Activated naive CD8-positive, alpha-beta T cell treated with anti-CD3 and anti-CD28 coated beads, Interleukin-2, amount 10 ng/mL, durations not matched to agents 7 days and 5 days (primary cell): ENCODE measurements at regions not wholly inside any gene's neighbourhood (a gene's known extent, or its start where the extent isn't known, plus 50 kb on each side); places are given as distances from the start of the nearest gene placed in this dataset.
"Not testable (repeated sequence)": the region's sequence is repeated elsewhere in the genome, so short reads cannot be mapped to it uniquely, and the experiment has no call there.

Experiments used
- ATAC-seq: fragments of 150-1000 bp; cut with Tn5 transposase; one replicate; pipeline ENCODE4 v1.10.0; 2021; ENCODE audit warnings: low read depth, moderate library complexity
- POLR2A ChIA-PET: fragments of 350-600 bp; sonication (Branson Sonifier 250); formaldehyde crosslinking; loops from one replicate; lab custom pipeline; 2021; ENCODE audit warnings: antibody characterized with exemption; lab: Charles Lee
- DNase-seq: peaks from one replicate; pipeline ENCODE4 v3.0.0; 2021
- H3K27ac Mint-ChIP-seq: one replicate; pipeline ENCODE4 v1.8.0; 2022; ENCODE audit warnings: mild to moderate bottlenecking, mixed read lengths
- H3K27me3 Mint-ChIP-seq: one replicate; pipeline ENCODE4 v1.8.0; 2022; ENCODE audit warnings: mild to moderate bottlenecking, moderate library complexity, mixed read lengths
- H3K36me3 Mint-ChIP-seq: one replicate; pipeline ENCODE4 v1.8.0; 2021; ENCODE audit warnings: mild to moderate bottlenecking, mixed read lengths
- H3K4me1 Mint-ChIP-seq: one replicate; pipeline ENCODE4 v1.8.0; 2021; ENCODE audit warnings: mixed read lengths
- H3K4me3 Mint-ChIP-seq: one replicate; pipeline ENCODE4 v1.8.0; 2022; ENCODE audit warnings: mild to moderate bottlenecking, moderate library complexity, mixed read lengths
- H3K9me3 Mint-ChIP-seq: one replicate; pipeline ENCODE4 v1.8.0; 2021; ENCODE audit warnings: mixed read lengths

GRCh38 chr14:42532194-42532593 lies 925.5 kb downstream of the LRFN5 start:
- H3K27me3 Mint-ChIP-seq = no peaks in the 10 kb centered on the region
- POLR2A ChIA-PET = no interaction called here
- no peak overlapping the region for H3K4me3 Mint-ChIP-seq
- no peak for ATAC-seq
- H3K9me3 Mint-ChIP-seq = no peaks in the 10 kb centered on the region
- no peak for DNase-seq
- no peaks in the 10 kb centered on the region for H3K36me3 Mint-ChIP-seq
- H3K27ac Mint-ChIP-seq = no peak overlapping the region
- no peaks in the 10 kb centered on the region for H3K4me1 Mint-ChIP-seq

- H3K4me3 Mint-ChIP-seq = no peak overlapping the region
- no peak for ATAC-seq
- H3K36me3 Mint-ChIP-seq = no peaks in the 10 kb centered on the region
- no peaks in the 10 kb centered on the region for H3K27me3 Mint-ChIP-seq
- no peaks in the 10 kb centered on the region for H3K9me3 Mint-ChIP-seq
- H3K27ac Mint-ChIP-seq = no peak overlapping the region
- no peaks in the 10 kb centered on the region for H3K4me1 Mint-ChIP-seq
- POLR2A ChIA-PET = no interaction called here
- DNase-seq = no peak
Measured at GRCh38 chr14:42527141-42527540, 920.5 kb downstream of the LRFN5 start.

GRCh38 chr14:42523666-42524065 lies 917.0 kb downstream of the LRFN5 start:
- no peak overlapping the region for H3K4me3 Mint-ChIP-seq
- H3K36me3 Mint-ChIP-seq = no peaks in the 10 kb centered on the region
- DNase-seq = no peak
- no peaks in the 10 kb centered on the region for H3K9me3 Mint-ChIP-seq
- H3K27me3 Mint-ChIP-seq = no peaks in the 10 kb centered on the region
- no peak for ATAC-seq
- H3K4me1 Mint-ChIP-seq = no peaks in the 10 kb centered on the region
- POLR2A ChIA-PET = no interaction called here
- no peak overlapping the region for H3K27ac Mint-ChIP-seq

- POLR2A ChIA-PET = no interaction called here
- DNase-seq (no peak), ATAC-seq (no peak)
- Mint-ChIP-seq H3K27me3 (no peaks in the 10 kb centered on the region), H3K36me3 (no peaks in the 10 kb centered on the region), H3K4me3 (no peak overlapping the region), H3K4me1 (no peaks in the 10 kb centered on the region), H3K9me3 (peaks cover 3% of the 10 kb centered on the region), H3K27ac (no peak overlapping the region)
Measured at GRCh38 chr14:42517806-42518500, 911.3 kb downstream of the LRFN5 start.

GRCh38 chr14:42513837-42514236 lies 907.2 kb downstream of the LRFN5 start:
- ATAC-seq (no peak), DNase-seq (no peak)
- no peaks in the 10 kb centered on the region for H3K36me3 Mint-ChIP-seq
- no peak overlapping the region for H3K4me3 Mint-ChIP-seq
- POLR2A ChIA-PET = no interaction called here
- H3K4me1 Mint-ChIP-seq = no peaks in the 10 kb centered on the region
- no peaks in the 10 kb centered on the region for H3K27me3 Mint-ChIP-seq
- peaks cover 5% of the 10 kb centered on the region for H3K9me3 Mint-ChIP-seq
- no peak overlapping the region for H3K27ac Mint-ChIP-seq

GRCh38 chr14:42510071-42510470 lies 903.4 kb downstream of the LRFN5 start:
- DNase-seq (no peak), ATAC-seq (no peak)
- Mint-ChIP-seq H3K27ac (no peak overlapping the region), H3K4me1 (no peaks in the 10 kb centered on the region), H3K9me3 (peaks cover 11% of the 10 kb centered on the region), H3K36me3 (no peaks in the 10 kb centered on the region), H3K4me3 (no peak overlapping the region), H3K27me3 (no peaks in the 10 kb centered on the region)
- POLR2A ChIA-PET = no interaction called here

- ATAC-seq = no peak
- POLR2A ChIA-PET = no interaction called here
- DNase-seq = no peak
- H3K4me3 Mint-ChIP-seq = no peak overlapping the region
- no peaks in the 10 kb centered on the region for H3K27me3 Mint-ChIP-seq
- H3K27ac Mint-ChIP-seq = no peak overlapping the region
- H3K4me1 Mint-ChIP-seq = no peaks in the 10 kb centered on the region
- H3K36me3 Mint-ChIP-seq = no peaks in the 10 kb centered on the region
- peaks cover 7% of the 10 kb centered on the region for H3K9me3 Mint-ChIP-seq
Measured at GRCh38 chr14:42508209-42508946, 901.7 kb downstream of the LRFN5 start.

GRCh38 chr14:42504433-42504832 lies 897.8 kb downstream of the LRFN5 start:
- Mint-ChIP-seq H3K27me3 (no peaks in the 10 kb centered on the region), H3K27ac (no peak overlapping the region), H3K4me1 (no peaks in the 10 kb centered on the region), H3K9me3 (peaks cover 7% of the 10 kb centered on the region), H3K4me3 (no peak overlapping the region), H3K36me3 (no peaks in the 10 kb centered on the region)
- ATAC-seq = no peak
- POLR2A ChIA-PET = no interaction called here
- no peak for DNase-seq

GRCh38 chr14:42499137-42499536 lies 892.5 kb downstream of the LRFN5 start:
- Mint-ChIP-seq H3K9me3 (no peaks in the 10 kb centered on the region), H3K27me3 (no peaks in the 10 kb centered on the region), H3K36me3 (no peaks in the 10 kb centered on the region), H3K4me1 (no peaks in the 10 kb centered on the region), H3K27ac (no peak overlapping the region), H3K4me3 (no peak overlapping the region)
- POLR2A ChIA-PET = no interaction called here
- ATAC-seq (no peak), DNase-seq (no peak)

- H3K27ac Mint-ChIP-seq = no peak overlapping the region
- no peak for ATAC-seq
Measured at GRCh38 chr14:42490536-42490935, 883.9 kb downstream of the LRFN5 start.

GRCh38 chr14:42488965-42489364 lies 882.3 kb downstream of the LRFN5 start:
- H3K27ac Mint-ChIP-seq = no peak overlapping the region
- no peak for DNase-seq
- H3K9me3 Mint-ChIP-seq = no peaks in the 10 kb centered on the region
- no peak overlapping the region for H3K4me3 Mint-ChIP-seq
- no peaks in the 10 kb centered on the region for H3K4me1 Mint-ChIP-seq
- no peaks in the 10 kb centered on the region for H3K36me3 Mint-ChIP-seq
- no peak for ATAC-seq
- POLR2A ChIA-PET = no interaction called here
- no peaks in the 10 kb centered on the region for H3K27me3 Mint-ChIP-seq

More at GRCh38 chr14:42490536-42490935, 883.9 kb downstream of the LRFN5 start:
- Mint-ChIP-seq H3K36me3 (no peaks in the 10 kb centered on the region), H3K27me3 (no peaks in the 10 kb centered on the region), H3K9me3 (no peaks in the 10 kb centered on the region), H3K4me3 (no peak overlapping the region), H3K4me1 (no peaks in the 10 kb centered on the region)
- DNase-seq = no peak
- POLR2A ChIA-PET = no interaction called here

- DNase-seq, H3K4me1 Mint-ChIP-seq, H3K36me3 Mint-ChIP-seq, H3K27me3 Mint-ChIP-seq, H3K9me3 Mint-ChIP-seq, POLR2A ChIA-PET, ATAC-seq, H3K27ac Mint-ChIP-seq, H3K4me3 Mint-ChIP-seq: not testable (repeated sequence)
Measured at GRCh38 chr14:42482345-42482971, 875.8 kb downstream of the LRFN5 start.

- POLR2A ChIA-PET, H3K27me3 Mint-ChIP-seq, H3K4me3 Mint-ChIP-seq, H3K4me1 Mint-ChIP-seq, H3K9me3 Mint-ChIP-seq, DNase-seq, ATAC-seq, H3K36me3 Mint-ChIP-seq, H3K27ac Mint-ChIP-seq: not testable (repeated sequence)
Measured at GRCh38 chr14:42481714-42482113, 875.0 kb downstream of the LRFN5 start.

GRCh38 chr14:42480255-42480654 lies 873.6 kb downstream of the LRFN5 start:
- DNase-seq = no peak
- POLR2A ChIA-PET = no interaction called here
- Mint-ChIP-seq H3K27ac (no peak overlapping the region), H3K36me3 (no peaks in the 10 kb centered on the region), H3K27me3 (no peaks in the 10 kb centered on the region), H3K9me3 (peaks cover 2% of the 10 kb centered on the region), H3K4me1 (no peaks in the 10 kb centered on the region), H3K4me3 (no peak overlapping the region)
- ATAC-seq = no peak
